ENCODE measurements at regions not wholly inside any gene's neighbourhood (a gene's known extent, or its start where the extent isn't known, plus 50 kb on each side); places are given as distances from the start of the nearest gene placed in this dataset.

DNA sequence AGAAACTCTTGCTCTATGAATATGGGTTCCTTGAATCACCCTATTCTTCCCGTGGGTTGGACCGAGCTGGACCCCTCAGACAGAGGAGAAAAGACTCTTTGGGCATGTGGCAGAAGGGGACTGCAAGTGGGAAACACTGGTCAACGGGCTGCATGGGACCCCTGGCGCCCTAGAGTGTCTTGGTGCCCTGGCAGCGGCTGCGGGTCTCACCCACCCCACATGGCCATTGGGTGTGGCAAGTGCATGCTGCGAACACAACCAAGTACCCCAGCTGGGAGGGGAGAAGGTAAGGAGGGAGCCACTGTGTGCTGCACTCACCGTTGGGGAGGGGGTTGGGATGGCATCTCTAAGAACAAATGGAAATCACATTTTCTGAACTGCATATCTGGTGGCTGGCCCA, 438.8 kb upstream of the EYS start:
- Histone ChIP-seq H3K27me3 (ENCODE audit: control insufficient read depth, insufficient read depth, low read length) (no peaks in the 10 kb centered on the region), H3K36me3 (ENCODE audit: control insufficient read depth in 2 of 3, insufficient read depth in 3 of 3, low read length in 3 of 3) (no peaks in the 10 kb centered on the region), H3K9ac (ENCODE audit: low read length in 3 of 3) (no peak overlapping the region), H3K4me1 (ENCODE audit: control insufficient read depth in 2 of 3, insufficient read depth in 2 of 3, low read depth in 1 of 3, low read length in 3 of 3) (no peaks in the 10 kb centered on the region), H3K27ac (ENCODE audit: low read depth in 2 of 2, low read length in 2 of 2) (no peak overlapping the region), H3K9me3 (ENCODE audit: control insufficient read depth in 2 of 3, insufficient read depth in 1 of 3, low read length in 3 of 3) (no peaks in the 10 kb centered on the region), H3K4me3 (ENCODE audit: low read length in 3 of 3) (no peak overlapping the region)
- no peak for DNase-seq
- no peak for FAIRE-seq
- TF ChIP-seq, protein P1, sequence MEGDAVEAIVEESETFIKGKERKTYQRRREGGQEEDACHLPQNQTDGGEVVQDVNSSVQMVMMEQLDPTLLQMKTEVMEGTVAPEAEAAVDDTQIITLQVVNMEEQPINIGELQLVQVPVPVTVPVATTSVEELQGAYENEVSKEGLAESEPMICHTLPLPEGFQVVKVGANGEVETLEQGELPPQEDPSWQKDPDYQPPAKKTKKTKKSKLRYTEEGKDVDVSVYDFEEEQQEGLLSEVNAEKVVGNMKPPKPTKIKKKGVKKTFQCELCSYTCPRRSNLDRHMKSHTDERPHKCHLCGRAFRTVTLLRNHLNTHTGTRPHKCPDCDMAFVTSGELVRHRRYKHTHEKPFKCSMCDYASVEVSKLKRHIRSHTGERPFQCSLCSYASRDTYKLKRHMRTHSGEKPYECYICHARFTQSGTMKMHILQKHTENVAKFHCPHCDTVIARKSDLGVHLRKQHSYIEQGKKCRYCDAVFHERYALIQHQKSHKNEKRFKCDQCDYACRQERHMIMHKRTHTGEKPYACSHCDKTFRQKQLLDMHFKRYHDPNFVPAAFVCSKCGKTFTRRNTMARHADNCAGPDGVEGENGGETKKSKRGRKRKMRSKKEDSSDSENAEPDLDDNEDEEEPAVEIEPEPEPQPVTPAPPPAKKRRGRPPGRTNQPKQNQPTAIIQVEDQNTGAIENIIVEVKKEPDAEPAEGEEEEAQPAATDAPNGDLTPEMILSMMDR (IDR thresholded peaks at IDR 0.05; ENCODE audit: borderline replicate concordance, extremely low read depth, insufficient read depth), result no peak
- intact Hi-C loops (cut with DNase I), result no loop called here

DNA sequence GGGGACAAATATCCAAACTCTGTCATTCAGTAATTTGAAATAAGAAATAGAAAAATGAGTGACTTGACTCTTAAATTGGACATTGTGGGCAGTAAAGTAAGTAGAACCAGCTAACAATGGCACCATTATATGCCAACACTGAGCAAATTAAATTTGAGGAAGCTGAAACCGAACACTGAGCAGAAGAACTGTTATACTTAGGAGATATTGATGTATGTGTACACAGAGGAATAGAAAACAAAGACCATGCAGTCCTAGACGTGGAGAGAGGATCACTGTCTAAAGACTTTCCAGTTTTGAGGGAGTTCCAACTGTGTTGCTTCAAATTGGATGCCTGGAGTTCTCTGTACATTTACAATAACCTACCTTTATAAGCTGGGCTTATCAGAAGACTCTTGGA, 427.0 kb upstream of the EYS start:
- Histone ChIP-seq H3K9me3 (ENCODE audit: control insufficient read depth in 2 of 3, insufficient read depth in 1 of 3, low read length in 3 of 3) (no peaks in the 10 kb centered on the region), H3K27me3 (ENCODE audit: control insufficient read depth, insufficient read depth, low read length) (no peaks in the 10 kb centered on the region), H3K4me1 (ENCODE audit: control insufficient read depth in 2 of 3, insufficient read depth in 2 of 3, low read depth in 1 of 3, low read length in 3 of 3) (no peaks in the 10 kb centered on the region), H3K9ac (ENCODE audit: low read length in 3 of 3) (no peak overlapping the region), H3K36me3 (ENCODE audit: control insufficient read depth in 2 of 3, insufficient read depth in 3 of 3, low read length in 3 of 3) (no peaks in the 10 kb centered on the region), H3K4me3 (ENCODE audit: low read length in 3 of 3) (no peak overlapping the region), H3K27ac (ENCODE audit: low read depth in 2 of 2, low read length in 2 of 2) (no peak overlapping the region)
- intact Hi-C loops (cut with DNase I), result no loop called here
- TF ChIP-seq, protein P1 (IDR thresholded peaks at IDR 0.05; ENCODE audit: borderline replicate concordance, extremely low read depth, insufficient read depth), result no peak
- FAIRE-seq (no peak), DNase-seq (no peak)

DNA sequence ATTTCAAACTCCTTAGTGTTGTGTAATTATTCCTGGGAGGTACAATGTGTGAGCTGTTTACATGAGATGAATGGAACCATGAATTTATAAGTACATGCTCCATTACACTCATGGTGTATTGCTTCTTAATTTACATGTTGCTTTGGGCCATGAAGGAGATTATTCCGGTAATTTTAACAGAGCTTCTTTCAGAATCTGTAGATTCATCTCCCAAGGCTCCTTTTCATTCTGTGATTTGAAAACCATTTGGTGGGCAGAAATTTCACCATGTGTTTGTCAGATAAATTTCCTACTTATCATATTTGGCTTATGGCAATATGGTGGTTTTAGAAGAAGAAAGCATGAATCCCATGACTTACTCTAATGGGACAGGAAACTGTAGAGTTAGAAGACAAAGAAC, 421.6 kb upstream of the EYS start:
- intact Hi-C loops (cut with DNase I), result no loop called here
- Histone ChIP-seq H3K4me1 (ENCODE audit: control insufficient read depth in 2 of 3, insufficient read depth in 2 of 3, low read depth in 1 of 3, low read length in 3 of 3) (no peaks in the 10 kb centered on the region), H3K9ac (ENCODE audit: low read length in 3 of 3) (no peak overlapping the region), H3K27me3 (ENCODE audit: control insufficient read depth, insufficient read depth, low read length) (no peaks in the 10 kb centered on the region), H3K9me3 (ENCODE audit: control insufficient read depth in 2 of 3, insufficient read depth in 1 of 3, low read length in 3 of 3) (no peaks in the 10 kb centered on the region), H3K4me3 (ENCODE audit: low read length in 3 of 3) (no peak overlapping the region), H3K36me3 (ENCODE audit: control insufficient read depth in 2 of 3, insufficient read depth in 3 of 3, low read length in 3 of 3) (no peaks in the 10 kb centered on the region), H3K27ac (ENCODE audit: low read depth in 2 of 2, low read length in 2 of 2) (no peak overlapping the region)
- TF ChIP-seq, protein P1 (IDR thresholded peaks at IDR 0.05; ENCODE audit: borderline replicate concordance, extremely low read depth, insufficient read depth), result no peak
- no peak for FAIRE-seq
- no peak for DNase-seq

DNA sequence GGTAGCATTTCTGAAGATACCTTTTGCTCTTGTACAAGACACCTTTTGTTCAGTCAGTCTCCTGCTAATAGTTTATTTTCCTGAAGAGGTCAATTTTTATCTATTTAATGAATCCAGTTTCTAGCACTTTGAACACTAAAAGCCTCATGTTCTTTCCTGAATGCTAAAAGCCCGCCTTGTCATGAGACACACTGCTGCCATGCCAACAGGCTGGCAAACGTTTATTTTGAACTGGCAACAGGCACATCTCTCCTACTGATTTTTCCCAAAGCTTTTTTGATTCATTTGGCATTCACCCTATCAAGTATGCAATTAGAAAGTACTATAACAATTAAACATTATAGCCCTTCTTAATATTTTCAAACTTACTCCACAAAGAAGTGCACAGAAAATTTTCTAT, 421.2 kb upstream of the EYS start:
- Histone ChIP-seq H3K9me3 (ENCODE audit: control insufficient read depth in 2 of 3, insufficient read depth in 1 of 3, low read length in 3 of 3) (no peaks in the 10 kb centered on the region), H3K27ac (ENCODE audit: low read depth in 2 of 2, low read length in 2 of 2) (no peak overlapping the region), H3K27me3 (ENCODE audit: control insufficient read depth, insufficient read depth, low read length) (no peaks in the 10 kb centered on the region), H3K9ac (ENCODE audit: low read length in 3 of 3) (no peak overlapping the region), H3K36me3 (ENCODE audit: control insufficient read depth in 2 of 3, insufficient read depth in 3 of 3, low read length in 3 of 3) (no peaks in the 10 kb centered on the region), H3K4me3 (ENCODE audit: low read length in 3 of 3) (no peak overlapping the region), H3K4me1 (ENCODE audit: control insufficient read depth in 2 of 3, insufficient read depth in 2 of 3, low read depth in 1 of 3, low read length in 3 of 3) (no peaks in the 10 kb centered on the region)
- DNase-seq (no peak), FAIRE-seq (no peak)
- TF ChIP-seq, protein P1 (IDR thresholded peaks at IDR 0.05; ENCODE audit: borderline replicate concordance, extremely low read depth, insufficient read depth), result no peak
- intact Hi-C loops (cut with DNase I), result no loop called here
